HEK293T (cell line): ENCODE measurements at regions not wholly inside any gene's neighbourhood (a gene's known extent, or its start where the extent isn't known, plus 50 kb on each side); places are given as distances from the start of the nearest gene placed in this dataset.
A peak's percentile ranks its signal among the peaks of the same experiment; 100 is the strongest.

ENCODE experiments used
- CTCF ChIA-PET: fragments of 350-600 bp; formaldehyde crosslinking; extraction: SDS; loops from one replicate; lab custom pipeline; 2021; ENCODE audit warnings: antibody characterized with exemption, inconsistent platforms; lab: Yijun Ruan, JAX
- POLR2A ChIA-PET: fragments of 350-600 bp; formaldehyde crosslinking; extraction: SDS; loops from one replicate; lab custom pipeline; 2020; ENCODE audit warnings: antibody characterized with exemption, inconsistent platforms; lab: Yijun Ruan, JAX
- DNase-seq: peaks from one replicate; pipeline ENCODE4 v3.0.0; 2012; ENCODE audit warnings: mixed read lengths; ENCODE audit errors: extremely low spot score
- ARNT ChIP-seq: fragments of 450-650 bp; IDR thresholded peaks from 2 replicates; pipeline ENCODE4 v1.6.1; 2017; ENCODE audit warnings: mild to moderate bottlenecking
- BHLHE40 ChIP-seq: fragments of 450-650 bp; IDR thresholded peaks from 2 replicates; pipeline ENCODE4 v1.6.1; 2016; ENCODE audit warnings: mild to moderate bottlenecking, moderate library complexity, borderline replicate concordance
- CTBP1 ChIP-seq: fragments of 450-650 bp; IDR thresholded peaks from 2 replicates; pipeline ENCODE4 v1.6.1; 2016; ENCODE audit warnings: borderline replicate concordance
- ELF4 ChIP-seq: fragments of 450-650 bp; IDR thresholded peaks from 2 replicates; pipeline ENCODE4 v1.6.1; 2017; ENCODE audit warnings: antibody characterized with exemption
- FOXA1 ChIP-seq: fragments of 450-650 bp; IDR thresholded peaks from 2 replicates; pipeline ENCODE4 v1.6.1; 2016; ENCODE audit warnings: mild to moderate bottlenecking
- FOXK2 ChIP-seq: fragments of 450-650 bp; IDR thresholded peaks from 2 replicates; pipeline ENCODE4 v1.6.1; 2016; ENCODE audit warnings: mild to moderate bottlenecking
- FOXM1 ChIP-seq: fragments of 450-650 bp; IDR thresholded peaks from 2 replicates; pipeline ENCODE4 v1.6.1; 2017; ENCODE audit warnings: mild to moderate bottlenecking, borderline replicate concordance
- HDGF ChIP-seq: fragments of 450-650 bp; IDR thresholded peaks from 2 replicates; pipeline ENCODE4 v1.6.1; 2017; ENCODE audit warnings: antibody characterized with exemption, borderline replicate concordance
- L3MBTL2 ChIP-seq: fragments of 450-650 bp; conservative IDR thresholded peaks from 2 replicates; pipeline ENCODE4 v1.6.1; 2016; ENCODE audit warnings: mild to moderate bottlenecking
- LEF1 ChIP-seq: fragments of 450-650 bp; IDR thresholded peaks from 2 replicates; pipeline ENCODE4 v1.6.1; 2017; ENCODE audit warnings: mild to moderate bottlenecking, borderline replicate concordance
- NFRKB ChIP-seq: fragments of 450-650 bp; IDR thresholded peaks from 2 replicates; pipeline ENCODE4 v1.6.1; 2016; ENCODE audit warnings: mild to moderate bottlenecking, moderate library complexity
- SP1 ChIP-seq: fragments of 450-650 bp; IDR thresholded peaks from 2 replicates; pipeline ENCODE4 v1.6.1; 2017
- SUZ12 ChIP-seq: fragments of 450-650 bp; IDR thresholded peaks from 2 replicates; pipeline ENCODE4 v1.6.1; 2016; ENCODE audit warnings: mild to moderate bottlenecking
- TARDBP ChIP-seq: fragments of 450-650 bp; IDR thresholded peaks from 2 replicates; pipeline ENCODE4 v1.6.1; 2016
- ZNF384 ChIP-seq: fragments of 450-650 bp; IDR thresholded peaks from 2 replicates; pipeline ENCODE4 v1.6.1; 2016
- TF ChIP-seq, protein P1 (sequence below): fragments of 450-650 bp; IDR thresholded peaks from 2 replicates; pipeline ENCODE4 v1.6.1; 2016

DNA sequence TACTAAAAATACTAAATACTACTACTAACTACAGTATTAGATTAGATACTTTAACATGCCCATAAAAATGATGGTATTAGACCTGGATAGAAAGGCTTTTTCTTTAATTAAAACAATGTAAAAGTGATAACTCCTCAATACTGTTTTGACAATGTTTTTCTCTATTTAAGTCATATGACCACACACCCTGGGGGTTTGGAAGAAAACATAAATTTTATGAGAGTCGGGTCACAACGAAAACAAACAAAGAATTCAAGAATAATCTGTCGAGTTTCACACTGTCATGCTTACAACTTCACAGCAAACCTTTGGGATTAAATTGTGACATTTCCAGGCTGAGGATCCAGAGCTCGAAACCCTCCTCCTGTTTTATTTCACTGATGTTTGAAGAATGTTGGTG is 107.4 kb upstream of the SOX4 start:
- TF ChIP-seq, protein P1, sequence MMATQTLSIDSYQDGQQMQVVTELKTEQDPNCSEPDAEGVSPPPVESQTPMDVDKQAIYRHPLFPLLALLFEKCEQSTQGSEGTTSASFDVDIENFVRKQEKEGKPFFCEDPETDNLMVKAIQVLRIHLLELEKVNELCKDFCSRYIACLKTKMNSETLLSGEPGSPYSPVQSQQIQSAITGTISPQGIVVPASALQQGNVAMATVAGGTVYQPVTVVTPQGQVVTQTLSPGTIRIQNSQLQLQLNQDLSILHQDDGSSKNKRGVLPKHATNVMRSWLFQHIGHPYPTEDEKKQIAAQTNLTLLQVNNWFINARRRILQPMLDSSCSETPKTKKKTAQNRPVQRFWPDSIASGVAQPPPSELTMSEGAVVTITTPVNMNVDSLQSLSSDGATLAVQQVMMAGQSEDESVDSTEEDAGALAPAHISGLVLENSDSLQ = peak; percentile 30; the same call in 1 of the 2 replicates
- TF ChIP-seq LEF1 (no peak), SUZ12 (no peak), L3MBTL2 (no peak), FOXK2 (no peak), HDGF (no peak), TARDBP (no peak), ZNF384 (no peak)
- ChIA-PET CTCF (no interaction called here), POLR2A (interaction anchor here (1.1 kb wide), 1 partner anchor 102 kb away, joined by 3 read pairs; no protein-coding TSS in a partner anchor)
- no peak for DNase-seq

DNA sequence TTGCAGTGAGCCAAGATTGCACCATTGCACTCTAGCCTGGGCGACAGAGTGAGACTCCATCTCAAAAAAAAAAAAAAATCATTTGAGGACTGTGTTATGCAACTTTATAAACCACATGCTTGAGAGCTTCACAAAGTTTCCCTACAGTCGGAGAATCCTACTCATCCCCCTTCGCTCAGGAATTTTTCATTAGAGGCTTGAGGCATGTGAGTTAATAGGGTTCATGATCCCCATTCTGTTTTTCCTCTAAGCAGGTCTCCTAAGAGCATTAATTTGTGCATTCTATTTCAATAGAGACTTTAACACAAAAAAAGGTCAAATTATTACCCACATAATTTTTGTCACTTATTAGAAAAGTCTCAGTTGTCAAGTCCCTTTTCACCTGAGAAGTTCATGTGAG is 103.7 kb upstream of the SOX4 start:
- ChIA-PET POLR2A (no interaction called here), CTCF (no interaction called here)
- no peak for DNase-seq
- TF ChIP-seq ZNF384 (no peak), FOXA1 (no peak), NFRKB (no peak), FOXM1 (no peak), TARDBP (no peak), BHLHE40 (no peak), CTBP1 (no peak), L3MBTL2 (no peak), ARNT (no peak), SUZ12 (no peak), LEF1 (no peak), SP1 (no peak), HDGF (no peak), FOXK2 (no peak)
- TF ChIP-seq, protein P1 = no peak

DNA sequence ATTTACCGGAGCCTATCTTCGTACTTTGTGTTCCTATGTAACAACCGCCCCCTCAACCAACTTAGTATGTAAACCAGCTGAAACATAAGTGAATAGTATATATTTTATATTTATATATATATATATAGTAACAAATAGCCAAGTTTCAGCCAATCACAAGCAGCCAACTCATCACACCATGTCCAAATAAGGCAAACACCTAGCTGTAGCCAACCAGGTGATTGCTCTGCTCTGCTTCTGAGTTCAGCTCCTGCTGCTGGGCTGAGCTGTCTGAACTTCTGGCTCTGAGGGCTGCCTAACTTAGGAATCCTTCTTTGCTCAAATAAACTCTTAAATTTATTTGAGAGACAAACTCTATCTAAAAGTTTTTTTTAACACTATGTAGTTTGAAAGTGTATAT is 101.6 kb upstream of the SOX4 start:
- TF ChIP-seq NFRKB (no peak), LEF1 (no peak), ARNT (no peak), TARDBP (no peak), ZNF384 (no peak), FOXK2 (no peak), CTBP1 (no peak)
- ChIA-PET CTCF (no interaction called here), POLR2A (no interaction called here)
- DNase-seq = no peak

DNA sequence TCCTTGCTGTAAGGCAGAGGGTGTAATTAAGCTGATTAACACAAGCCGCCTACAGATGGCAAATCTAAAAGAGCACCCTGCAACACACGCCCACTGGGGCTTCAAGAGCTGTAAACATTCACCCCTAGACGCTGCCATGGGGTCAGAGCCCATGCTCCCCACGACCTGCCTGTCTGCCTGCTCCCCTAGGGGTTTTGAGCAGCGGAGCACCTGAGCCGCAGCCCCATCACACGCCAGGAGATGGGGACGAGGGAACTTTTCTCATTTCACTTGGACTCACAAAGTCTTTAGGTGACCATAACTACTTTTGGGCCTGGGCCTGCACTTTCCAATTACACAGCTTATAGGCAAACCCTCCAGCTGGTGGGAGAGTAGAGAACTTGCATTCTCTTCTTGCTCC is 99.0 kb upstream of the SOX4 start:
- DNase-seq = no peak
- CTCF ChIA-PET = interaction anchor here (0.7 kb wide), 1 partner anchor 530 kb away, joined by 5 read pairs; no protein-coding TSS in a partner anchor

DNA sequence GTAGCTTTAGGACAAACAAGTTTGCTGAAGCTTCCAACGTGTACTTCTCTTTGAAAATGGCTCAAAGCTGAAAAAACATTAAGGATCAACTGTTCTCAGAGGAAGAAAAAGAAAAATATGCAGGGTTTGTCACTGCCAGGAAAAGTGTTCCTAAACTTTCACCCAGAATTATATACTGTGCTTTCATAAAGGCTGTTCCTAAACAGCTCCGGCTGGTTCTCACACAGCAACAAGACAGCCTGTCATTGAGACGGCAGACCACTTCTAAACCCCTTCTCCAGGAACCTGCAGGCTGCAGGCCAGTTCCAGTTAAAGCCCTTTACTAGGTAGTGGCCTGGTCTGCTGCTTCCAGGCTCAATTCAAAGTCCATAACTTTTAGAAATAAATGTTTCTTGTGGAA is 97.4 kb upstream of the SOX4 start:
- CTCF ChIA-PET = interaction anchor here (0.6 kb wide), 1 partner anchor 93 kb away, joined by 6 read pairs; no protein-coding TSS in a partner anchor
- TF ChIP-seq, protein P1 = no peak
- TF ChIP-seq ZNF384 = no peak
- TF ChIP-seq ELF4 = no peak
- no peak for TF ChIP-seq FOXM1
- TF ChIP-seq FOXA1 = no peak
- TF ChIP-seq LEF1 = no peak
- TF ChIP-seq FOXK2 = no peak
- TF ChIP-seq CTBP1 = no peak
- TF ChIP-seq NFRKB = no peak
- TF ChIP-seq BHLHE40 = no peak
- no peak for TF ChIP-seq ARNT
- TF ChIP-seq L3MBTL2 = no peak
- TF ChIP-seq SP1 = no peak
- TF ChIP-seq HDGF = no peak
- no peak for TF ChIP-seq SUZ12
- no peak for TF ChIP-seq TARDBP
- POLR2A ChIA-PET = no interaction called here
- DNase-seq = no peak

More for the DNA sequence above, 99.0 kb upstream of the SOX4 start:
- POLR2A ChIA-PET = no interaction called here
- no peak for TF ChIP-seq LEF1
- TF ChIP-seq FOXM1 = no peak
- TF ChIP-seq, protein P1 = no peak
- no peak for TF ChIP-seq FOXK2

DNA sequence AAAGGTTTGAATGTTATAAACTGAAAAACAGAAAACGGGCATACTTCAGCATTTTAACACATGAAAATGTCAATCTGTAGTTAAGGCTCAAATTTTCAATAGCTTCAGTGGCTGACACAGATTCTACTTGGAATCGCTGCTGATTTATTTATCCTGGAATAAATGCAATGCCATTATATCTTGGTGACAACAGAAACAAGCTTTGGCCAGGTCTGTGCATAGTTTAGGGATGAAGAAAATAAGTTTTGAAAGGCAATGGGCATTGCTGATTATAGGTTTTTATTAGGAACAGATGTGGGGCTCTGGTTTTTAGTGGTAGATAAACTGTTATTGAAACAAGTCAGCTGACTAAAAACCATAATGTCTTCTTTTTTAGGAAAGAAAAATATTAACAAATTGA is 96.8 kb upstream of the SOX4 start:
- DNase-seq = no peak

More for the DNA sequence above, 96.8 kb upstream of the SOX4 start:
- CTCF ChIA-PET = interaction anchor here (0.6 kb wide), 1 partner anchor 92 kb away, joined by 6 read pairs; no protein-coding TSS in a partner anchor
- no peak for TF ChIP-seq FOXA1
- TF ChIP-seq ZNF384 = no peak
- TF ChIP-seq, protein P1 = no peak
- TF ChIP-seq FOXK2 = no peak
- TF ChIP-seq BHLHE40 = no peak
- no peak for TF ChIP-seq L3MBTL2
- TF ChIP-seq FOXM1 = no peak
- no peak for TF ChIP-seq ELF4
- TF ChIP-seq HDGF = no peak
- no peak for TF ChIP-seq NFRKB
- no peak for TF ChIP-seq LEF1
- no peak for TF ChIP-seq TARDBP
- TF ChIP-seq CTBP1 = no peak
- TF ChIP-seq SUZ12 = no peak
- no peak for TF ChIP-seq SP1
- TF ChIP-seq ARNT = no peak
- POLR2A ChIA-PET = no interaction called here
